ENCODE measurements at regions not wholly inside any gene's neighbourhood (a gene's known extent, or its start where the extent isn't known, plus 50 kb on each side); places are given as distances from the start of the nearest gene placed in this dataset.

DNA sequence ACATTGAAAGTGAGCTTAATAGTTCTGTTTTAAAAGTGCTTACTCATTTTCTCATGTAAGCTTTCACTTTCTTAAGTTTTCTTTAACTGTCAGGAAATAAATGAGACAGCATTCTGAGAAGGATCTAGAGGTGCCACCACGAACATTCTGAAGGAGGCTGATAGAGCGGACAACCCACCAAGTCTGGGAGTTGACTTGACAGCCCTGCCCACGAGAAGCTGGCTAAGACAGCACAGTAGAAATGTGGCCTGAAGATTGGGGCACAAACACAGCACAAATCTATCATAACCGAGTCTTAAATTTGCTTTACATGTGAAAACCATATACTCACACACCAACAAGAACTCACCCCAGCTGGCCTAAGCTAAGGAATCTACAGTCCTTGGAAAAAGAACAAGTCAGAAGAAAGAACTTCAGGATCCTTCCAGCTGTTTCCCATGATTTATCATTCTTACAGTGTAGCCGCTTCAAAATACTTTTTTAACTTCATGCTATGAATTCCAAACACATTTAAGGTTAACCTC is 144.2 kb upstream of the TNFAIP3 start:
- Histone ChIP-seq H3K9ac (ENCODE audit: control insufficient read depth, insufficient read depth, low read length) (no peak overlapping the region), H4K20me1 (ENCODE audit: control insufficient read depth, insufficient read depth) (no peaks in the 10 kb centered on the region), H3K4me3 (0 out of 2 replicates have a peak overlapping the region, but pooled peaks have one; percentile 3), H3K27me3 (replicated peaks in 1 of 2; ENCODE audit: control insufficient read depth in 2 of 2, insufficient read depth in 2 of 2, low read length in 1 of 2) (no peaks in the 10 kb centered on the region), H3K79me2 (ENCODE audit: control insufficient read depth, insufficient read depth, low read length) (no peaks in the 10 kb centered on the region), H3K9me3 (replicated peaks; ENCODE audit: control insufficient read depth, insufficient read depth, low read length) (no peaks in the 10 kb centered on the region; the same call in 2 of the 3 replicates), H3K27ac (ENCODE audit: control insufficient read depth, insufficient read depth) (peak overlapping the region; percentile 62), H2AFZ (ENCODE audit: control insufficient read depth, low read depth, low read length) (peak overlapping the region; percentile 75), H3K4me2 (ENCODE audit: control insufficient read depth, insufficient read depth) (peak overlapping the region; percentile 3), H3K4me1 (ENCODE audit: control insufficient read depth, insufficient read depth, low read length) (peaks cover 9% of the 10 kb centered on the region), H3K36me3 (ENCODE audit: control insufficient read depth in 2 of 2, insufficient read depth in 2 of 2, low read length in 1 of 2) (no peaks in the 10 kb centered on the region)
- POLR2A ChIA-PET: interaction anchor here (0.6 to 1.6 kb wide), 5 partner anchors 10 to 222 kb away, joined by 3 to 6 read pairs (median 4); no protein-coding TSS in a partner anchor
- ATAC-seq (peak; percentile 66), FAIRE-seq (no peak), DNase-seq (ENCODE audit: low read depth, low spot score) (no peak)
- no TSS peak for BruUV-seq (replicated peaks)
- CTCF ChIA-PET: interaction anchor here (1.0 to 1.9 kb wide), 7 partner anchors 10 to 77 kb away, joined by 3 to 8 read pairs (median 4); no protein-coding TSS in a partner anchor
- in situ Hi-C loops (cut with MboI): no loop called here
- RAD21 ChIA-PET (ENCODE audit: unreplicated experiment): interaction anchor here (0.8 to 1.7 kb wide), 6 partner anchors 11 to 69 kb away, joined by 3 to 10 read pairs (median 6); no protein-coding TSS in a partner anchor
- SMC1A ChIA-PET (ENCODE audit: uncharacterized antibody, unreplicated experiment): interaction anchor here (1.0 to 3.1 kb wide), 16 partner anchors 10 to 144 kb away, joined by 3 to 19 read pairs (median 4); partner anchors contain the start of gene TNFAIP3
- intact Hi-C loops (cut with micrococcal nuclease; ENCODE audit: unreplicated experiment): no loop called here
- WGBS (ENCODE audit: insufficient coverage, insufficient replicate concordance, low lambda C conversion rate, missing lambda C conversion rate): 29% methylated on average over 5 of the region's 5 CpGs
- TF ChIP-seq RFX5 (IDR thresholded peaks at IDR 0.05; ENCODE audit: low read depth, low read length): no peak
- TF ChIP-seq JUNB (IDR thresholded peaks at IDR 0.05): peak; percentile 33
- no peak for TF ChIP-seq ZNF274 (IDR thresholded peaks at IDR 0.05; ENCODE audit: insufficient read depth, insufficient read length)
- peak; percentile 98 for TF ChIP-seq BACH1 (IDR thresholded peaks at IDR 0.05; ENCODE audit: borderline replicate concordance)
- TF ChIP-seq RELB (IDR thresholded peaks at IDR 0.05; ENCODE audit: low read depth): no peak
- no peak for TF ChIP-seq WRNIP1 (IDR thresholded peaks at IDR 0.05; ENCODE audit: borderline replicate concordance, low read depth, low read length)
- 0 out of 2 replicates have a peak, but pooled peaks have one; percentile 14 for TF ChIP-seq PKNOX1 (IDR thresholded peaks at IDR 0.05)
- TF ChIP-seq, protein P1, sequence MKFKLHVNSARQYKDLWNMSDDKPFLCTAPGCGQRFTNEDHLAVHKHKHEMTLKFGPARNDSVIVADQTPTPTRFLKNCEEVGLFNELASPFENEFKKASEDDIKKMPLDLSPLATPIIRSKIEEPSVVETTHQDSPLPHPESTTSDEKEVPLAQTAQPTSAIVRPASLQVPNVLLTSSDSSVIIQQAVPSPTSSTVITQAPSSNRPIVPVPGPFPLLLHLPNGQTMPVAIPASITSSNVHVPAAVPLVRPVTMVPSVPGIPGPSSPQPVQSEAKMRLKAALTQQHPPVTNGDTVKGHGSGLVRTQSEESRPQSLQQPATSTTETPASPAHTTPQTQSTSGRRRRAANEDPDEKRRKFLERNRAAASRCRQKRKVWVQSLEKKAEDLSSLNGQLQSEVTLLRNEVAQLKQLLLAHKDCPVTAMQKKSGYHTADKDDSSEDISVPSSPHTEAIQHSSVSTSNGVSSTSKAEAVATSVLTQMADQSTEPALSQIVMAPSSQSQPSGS (IDR thresholded peaks at IDR 0.05; ENCODE audit: low read length): 0 out of 2 replicates have a peak, but pooled peaks have one; percentile 44
- no peak for TF ChIP-seq RELA (IDR thresholded peaks at IDR 0.05; ENCODE audit: borderline replicate concordance, partially characterized antibody)
- no peak for TF ChIP-seq MEF2B (IDR thresholded peaks at IDR 0.05; ENCODE audit: partially characterized antibody, poor library complexity, severe bottlenecking)
- 0 out of 2 replicates have a peak, but pooled peaks have one; percentile 21 for TF ChIP-seq EED (IDR thresholded peaks at IDR 0.05; ENCODE audit: low read depth)
- no peak for TF ChIP-seq RB1 (IDR thresholded peaks at IDR 0.05; ENCODE audit: borderline replicate concordance)
- TF ChIP-seq SREBF2 (IDR thresholded peaks at IDR 0.05; ENCODE audit: low read length): no peak
- peak; percentile 16; the same call in 1 of the 2 replicates for TF ChIP-seq RUNX3 (IDR thresholded peaks at IDR 0.05; ENCODE audit: low read length)
- no peak for TF ChIP-seq MAX (IDR thresholded peaks at IDR 0.05; ENCODE audit: low read depth, low read length)
- TF ChIP-seq, protein P2, sequence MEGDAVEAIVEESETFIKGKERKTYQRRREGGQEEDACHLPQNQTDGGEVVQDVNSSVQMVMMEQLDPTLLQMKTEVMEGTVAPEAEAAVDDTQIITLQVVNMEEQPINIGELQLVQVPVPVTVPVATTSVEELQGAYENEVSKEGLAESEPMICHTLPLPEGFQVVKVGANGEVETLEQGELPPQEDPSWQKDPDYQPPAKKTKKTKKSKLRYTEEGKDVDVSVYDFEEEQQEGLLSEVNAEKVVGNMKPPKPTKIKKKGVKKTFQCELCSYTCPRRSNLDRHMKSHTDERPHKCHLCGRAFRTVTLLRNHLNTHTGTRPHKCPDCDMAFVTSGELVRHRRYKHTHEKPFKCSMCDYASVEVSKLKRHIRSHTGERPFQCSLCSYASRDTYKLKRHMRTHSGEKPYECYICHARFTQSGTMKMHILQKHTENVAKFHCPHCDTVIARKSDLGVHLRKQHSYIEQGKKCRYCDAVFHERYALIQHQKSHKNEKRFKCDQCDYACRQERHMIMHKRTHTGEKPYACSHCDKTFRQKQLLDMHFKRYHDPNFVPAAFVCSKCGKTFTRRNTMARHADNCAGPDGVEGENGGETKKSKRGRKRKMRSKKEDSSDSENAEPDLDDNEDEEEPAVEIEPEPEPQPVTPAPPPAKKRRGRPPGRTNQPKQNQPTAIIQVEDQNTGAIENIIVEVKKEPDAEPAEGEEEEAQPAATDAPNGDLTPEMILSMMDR (IDR thresholded peaks at IDR 0.05 in 2 of 3, conservative IDR thresholded peaks at IDR 0.05 in 1 of 3; ENCODE audit: control insufficient read depth in 2 of 3, extremely low read depth in 1 of 3, insufficient read depth in 1 of 3, low read depth in 3 of 3, low read length in 3 of 3): no peak
- TF ChIP-seq, protein P3, sequence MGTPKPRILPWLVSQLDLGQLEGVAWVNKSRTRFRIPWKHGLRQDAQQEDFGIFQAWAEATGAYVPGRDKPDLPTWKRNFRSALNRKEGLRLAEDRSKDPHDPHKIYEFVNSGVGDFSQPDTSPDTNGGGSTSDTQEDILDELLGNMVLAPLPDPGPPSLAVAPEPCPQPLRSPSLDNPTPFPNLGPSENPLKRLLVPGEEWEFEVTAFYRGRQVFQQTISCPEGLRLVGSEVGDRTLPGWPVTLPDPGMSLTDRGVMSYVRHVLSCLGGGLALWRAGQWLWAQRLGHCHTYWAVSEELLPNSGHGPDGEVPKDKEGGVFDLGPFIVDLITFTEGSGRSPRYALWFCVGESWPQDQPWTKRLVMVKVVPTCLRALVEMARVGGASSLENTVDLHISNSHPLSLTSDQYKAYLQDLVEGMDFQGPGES (IDR thresholded peaks at IDR 0.05): no peak
